ENCODE measurements at regions not wholly inside any gene's neighbourhood (a gene's known extent, or its start where the extent isn't known, plus 50 kb on each side); places are given as distances from the start of the nearest gene placed in this dataset.

DNA sequence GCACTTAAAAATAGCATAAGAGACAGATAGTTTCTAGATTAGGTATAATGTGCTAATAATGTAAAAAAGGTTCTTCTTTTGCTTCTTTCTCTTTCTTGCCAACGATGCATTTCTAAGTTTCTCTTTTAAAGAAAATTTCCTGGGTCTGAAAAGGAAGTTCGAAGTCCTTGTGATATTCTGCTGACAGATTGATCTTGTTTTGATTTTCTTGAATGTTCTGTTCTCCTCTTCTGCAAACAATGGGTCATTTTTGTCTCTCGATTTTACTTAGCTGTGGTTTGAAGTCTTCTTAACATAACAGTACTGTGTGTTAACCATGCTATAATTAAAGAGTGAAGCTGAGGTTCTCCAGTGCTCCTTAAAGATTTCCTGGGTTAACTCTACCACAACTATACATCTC, 61.1 kb upstream of the ACYP2 start (continued):
- TF ChIP-seq IRF3 (IDR thresholded peaks at IDR 0.05) (no peak), SIN3A (IDR thresholded peaks at IDR 0.05; ENCODE audit: low read depth, low read length) (no peak), SP1 (IDR thresholded peaks at IDR 0.05; ENCODE audit: low read depth, low read length) (no peak), TCF7 (IDR thresholded peaks at IDR 0.05; ENCODE audit: borderline replicate concordance) (0 out of 2 replicates have a peak, but pooled peaks have one; percentile 24), NFIC (IDR thresholded peaks at IDR 0.05; ENCODE audit: low read depth, low read length) (peak; percentile 93), KAT2A (conservative IDR thresholded peaks at IDR 0.05; ENCODE audit: control insufficient read depth, low read depth, low read length) (no peak), PRDM15 (CRISPR knock-in tag; IDR thresholded peaks at IDR 0.05) (no peak), KDM1A (IDR thresholded peaks at IDR 0.05; ENCODE audit: borderline replicate concordance) (no peak), PAX8 (IDR thresholded peaks at IDR 0.05) (no peak), EGR1 (IDR thresholded peaks at IDR 0.05; ENCODE audit: borderline replicate concordance in 1 of 2, low read depth in 2 of 2, low read length in 2 of 2) (no peak), ETV6 (conservative IDR thresholded peaks at IDR 0.05 in 1 of 2, IDR thresholded peaks at IDR 0.05 in 1 of 2; ENCODE audit: borderline replicate concordance in 1 of 2, low read depth in 1 of 2) (peak in 1 of 2 experiments; percentile 51; a peak in 1 of 4 replicates), FOXK2 (IDR thresholded peaks at IDR 0.05) (no peak), RUNX3 (IDR thresholded peaks at IDR 0.05; ENCODE audit: low read length) (peak; percentile 97), PKNOX1 (IDR thresholded peaks at IDR 0.05) (peak; percentile 79), BHLHE40 (IDR thresholded peaks at IDR 0.05; ENCODE audit: borderline replicate concordance in 1 of 2, low read depth in 2 of 2, low read length in 1 of 2) (no peak), KLF5 (IDR thresholded peaks at IDR 0.05; ENCODE audit: partially characterized antibody) (no peak), IKZF1 (conservative IDR thresholded peaks at IDR 0.05) (peak; percentile 51), HDAC2 (IDR thresholded peaks at IDR 0.05) (no peak), ZNF24 (IDR thresholded peaks at IDR 0.05) (peak; percentile 51; the same call in 1 of the 2 replicates)
- TF ChIP-seq, protein P1, sequence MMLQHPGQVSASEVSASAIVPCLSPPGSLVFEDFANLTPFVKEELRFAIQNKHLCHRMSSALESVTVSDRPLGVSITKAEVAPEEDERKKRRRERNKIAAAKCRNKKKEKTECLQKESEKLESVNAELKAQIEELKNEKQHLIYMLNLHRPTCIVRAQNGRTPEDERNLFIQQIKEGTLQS (IDR thresholded peaks at IDR 0.05; ENCODE audit: borderline replicate concordance, extremely low read depth, low read depth, low read length): no peak
- TF ChIP-seq, protein P2, sequence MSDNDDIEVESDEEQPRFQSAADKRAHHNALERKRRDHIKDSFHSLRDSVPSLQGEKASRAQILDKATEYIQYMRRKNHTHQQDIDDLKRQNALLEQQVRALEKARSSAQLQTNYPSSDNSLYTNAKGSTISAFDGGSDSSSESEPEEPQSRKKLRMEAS (IDR thresholded peaks at IDR 0.05; ENCODE audit: low read depth, low read length): no peak
- TF ChIP-seq, protein P3, sequence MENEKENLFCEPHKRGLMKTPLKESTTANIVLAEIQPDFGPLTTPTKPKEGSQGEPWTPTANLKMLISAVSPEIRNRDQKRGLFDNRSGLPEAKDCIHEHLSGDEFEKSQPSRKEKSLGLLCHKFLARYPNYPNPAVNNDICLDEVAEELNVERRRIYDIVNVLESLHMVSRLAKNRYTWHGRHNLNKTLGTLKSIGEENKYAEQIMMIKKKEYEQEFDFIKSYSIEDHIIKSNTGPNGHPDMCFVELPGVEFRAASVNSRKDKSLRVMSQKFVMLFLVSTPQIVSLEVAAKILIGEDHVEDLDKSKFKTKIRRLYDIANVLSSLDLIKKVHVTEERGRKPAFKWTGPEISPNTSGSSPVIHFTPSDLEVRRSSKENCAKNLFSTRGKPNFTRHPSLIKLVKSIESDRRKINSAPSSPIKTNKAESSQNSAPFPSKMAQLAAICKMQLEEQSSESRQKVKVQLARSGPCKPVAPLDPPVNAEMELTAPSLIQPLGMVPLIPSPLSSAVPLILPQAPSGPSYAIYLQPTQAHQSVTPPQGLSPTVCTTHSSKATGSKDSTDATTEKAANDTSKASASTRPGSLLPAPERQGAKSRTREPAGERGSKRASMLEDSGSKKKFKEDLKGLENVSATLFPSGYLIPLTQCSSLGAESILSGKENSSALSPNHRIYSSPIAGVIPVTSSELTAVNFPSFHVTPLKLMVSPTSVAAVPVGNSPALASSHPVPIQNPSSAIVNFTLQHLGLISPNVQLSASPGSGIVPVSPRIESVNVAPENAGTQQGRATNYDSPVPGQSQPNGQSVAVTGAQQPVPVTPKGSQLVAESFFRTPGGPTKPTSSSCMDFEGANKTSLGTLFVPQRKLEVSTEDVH (IDR thresholded peaks at IDR 0.05; ENCODE audit: low read depth, partially characterized antibody): no peak
